ENCODE measurements at regions not wholly inside any gene's neighbourhood (a gene's known extent, or its start where the extent isn't known, plus 50 kb on each side); places are given as distances from the start of the nearest gene placed in this dataset.
A peak's percentile ranks its signal among the peaks of the same experiment; 100 is the strongest.

- Histone ChIP-seq H3K9ac (ENCODE audit: low read depth in 1 of 2, low read length in 2 of 2) (no peak overlapping the region), H3K27ac (ENCODE audit: low read depth in 1 of 2, low read length in 2 of 2) (no peak overlapping the region), H3K4me3 (ENCODE audit: low read depth in 1 of 3, low read length in 3 of 3) (no peak overlapping the region), H3K4me1 (ENCODE audit: control insufficient read depth in 4 of 4, insufficient read depth in 4 of 4, low read length in 3 of 4) (no peaks in the 10 kb centered on the region), H3K27me3 (ENCODE audit: control insufficient read depth in 4 of 4, insufficient read depth in 4 of 4, low read length in 3 of 4) (no peaks in the 10 kb centered on the region), H3K9me3 (ENCODE audit: control insufficient read depth in 4 of 4, low read length in 3 of 4) (no peaks in the 10 kb centered on the region), H3K36me3 (ENCODE audit: control insufficient read depth in 4 of 4, insufficient read depth in 3 of 4, low read depth in 1 of 4, low read length in 3 of 4) (no peaks in the 10 kb centered on the region)
- peak; percentile 9 for DNase-seq (ENCODE audit: low spot score)
- TF ChIP-seq FOXA2 (IDR thresholded peaks at IDR 0.05) = no peak
- no peak for TF ChIP-seq YY1 (IDR thresholded peaks at IDR 0.05)
- no peak for TF ChIP-seq TAF1 (conservative IDR thresholded peaks at IDR 0.05)
- no peak for TF ChIP-seq HNF4A (conservative IDR thresholded peaks at IDR 0.05)
- TF ChIP-seq RXRA (IDR thresholded peaks at IDR 0.05) = no peak
- TF ChIP-seq GABPA (IDR thresholded peaks at IDR 0.05 in 1 of 2, conservative IDR thresholded peaks at IDR 0.05 in 1 of 2) = no peak
- no peak for TF ChIP-seq CTCF (IDR thresholded peaks at IDR 0.05; ENCODE audit: low read depth, low read length, missing input control)
- TF ChIP-seq NR2F2 (IDR thresholded peaks at IDR 0.05) = no peak
- TF ChIP-seq ZBTB33 (IDR thresholded peaks at IDR 0.05) = no peak
- no peak for TF ChIP-seq JUND (IDR thresholded peaks at IDR 0.05)
- TF ChIP-seq ATF3 (IDR thresholded peaks at IDR 0.05) = no peak
- TF ChIP-seq, protein P1, sequence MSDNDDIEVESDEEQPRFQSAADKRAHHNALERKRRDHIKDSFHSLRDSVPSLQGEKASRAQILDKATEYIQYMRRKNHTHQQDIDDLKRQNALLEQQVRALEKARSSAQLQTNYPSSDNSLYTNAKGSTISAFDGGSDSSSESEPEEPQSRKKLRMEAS (IDR thresholded peaks at IDR 0.05) = no peak
- WGBS = 81% methylated on average over 3 of the region's 3 CpGs
Observed at GRCh38 chr1:30447701-30448100, 275.7 kb downstream of the MATN1 start.

DNA sequence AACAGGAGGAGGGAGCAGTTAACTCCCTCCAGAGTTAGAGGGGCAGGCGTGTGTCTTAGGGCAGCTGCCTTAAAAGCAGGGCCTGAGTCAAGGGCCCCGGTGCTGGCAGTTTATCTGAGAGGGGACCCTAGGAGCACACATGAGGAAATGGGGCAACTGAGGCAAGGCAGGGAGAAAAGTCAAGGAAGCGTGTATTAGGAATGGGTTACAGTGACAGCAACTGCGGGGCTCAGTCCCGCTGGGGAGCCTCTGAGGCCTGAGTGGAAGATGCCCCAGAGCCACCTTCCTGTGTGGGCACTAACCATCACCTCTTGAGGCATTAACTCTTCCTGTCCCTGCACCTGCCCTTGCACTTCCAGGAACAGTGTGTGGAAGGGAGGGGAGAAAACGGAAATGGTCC lies 276.3 kb downstream of the MATN1 start:
- H3K9me3 ChIP-seq (ENCODE audit: control insufficient read depth in 4 of 4, low read length in 3 of 4) = no peaks in the 10 kb centered on the region
- no peak overlapping the region for H3K4me3 ChIP-seq (ENCODE audit: low read depth in 1 of 3, low read length in 3 of 3)
- TF ChIP-seq ATF3 (IDR thresholded peaks at IDR 0.05) (no peak), SP1 (IDR thresholded peaks at IDR 0.05) (no peak), JUND (IDR thresholded peaks at IDR 0.05) (no peak), REST (IDR thresholded peaks at IDR 0.05) (no peak), FOXA1 (IDR thresholded peaks at IDR 0.05) (no peak), NR2F2 (IDR thresholded peaks at IDR 0.05) (no peak), HNF4A (conservative IDR thresholded peaks at IDR 0.05) (no peak), FOXA2 (IDR thresholded peaks at IDR 0.05) (no peak), TAF1 (conservative IDR thresholded peaks at IDR 0.05) (no peak), GABPA (IDR thresholded peaks at IDR 0.05 in 1 of 2, conservative IDR thresholded peaks at IDR 0.05 in 1 of 2) (no peak), RAD21 (IDR thresholded peaks at IDR 0.05) (no peak), RXRA (IDR thresholded peaks at IDR 0.05) (no peak), ZBTB33 (IDR thresholded peaks at IDR 0.05) (no peak), CTCF (IDR thresholded peaks at IDR 0.05; ENCODE audit: low read depth, low read length, missing input control) (no peak), HNF4G (IDR thresholded peaks at IDR 0.05) (no peak)
- TF ChIP-seq, protein P1 (IDR thresholded peaks at IDR 0.05) = no peak
- H3K4me1 ChIP-seq (ENCODE audit: control insufficient read depth in 4 of 4, insufficient read depth in 4 of 4, low read length in 3 of 4) = no peaks in the 10 kb centered on the region
- no peaks in the 10 kb centered on the region for H3K36me3 ChIP-seq (ENCODE audit: control insufficient read depth in 4 of 4, insufficient read depth in 3 of 4, low read depth in 1 of 4, low read length in 3 of 4)
- 71% methylated on average over 6 of the region's 6 CpGs for WGBS
- DNase-seq (ENCODE audit: low spot score) = peak; percentile 19
- no peaks in the 10 kb centered on the region for H3K27me3 ChIP-seq (ENCODE audit: control insufficient read depth in 4 of 4, insufficient read depth in 4 of 4, low read length in 3 of 4)
- H3K27ac ChIP-seq (ENCODE audit: low read depth in 1 of 2, low read length in 2 of 2) = no peak overlapping the region
- H3K9ac ChIP-seq (ENCODE audit: low read depth in 1 of 2, low read length in 2 of 2) = no peak overlapping the region
